Stomach (tissue), 8 donors: ENCODE measurements at regions not wholly inside any gene's neighbourhood (a gene's known extent, or its start where the extent isn't known, plus 50 kb on each side); places are given as distances from the start of the nearest gene placed in this dataset.

Experiments
- DNase-seq, 2 donors: peaks; one replicate each; pipeline versions ENCODE4 v3.0.0 to v3.0.0-alpha.2; 2013 to 2019
- H3K27ac ChIP-seq, 5 donors: fragments of 200-600 bp in 4 of 5; sonication (generic) in 4 of 5; one replicate each; pipeline ENCODE4 v1.5.1; 2013 to 2019; ENCODE audit warnings: mild to moderate bottlenecking in 1 of 5, moderate library complexity in 1 of 5
- H3K27me3 ChIP-seq, 3 donors: fragments of 200-600 bp; sonication (generic); one replicate each; pipeline ENCODE4 v1.5.1; 2017 to 2019; ENCODE audit warnings: mixed run types in 1 of 3
- H3K36me3 ChIP-seq, 4 donors: fragments of 200-600 bp; sonication (generic); 1 replicate in 3 of 4; 2 replicates in 1 of 4; pipeline ENCODE4 v1.5.1; 2016 to 2019
- H3K4me1 ChIP-seq, 4 donors: fragments of 200-600 bp; sonication (generic); one replicate each; pipeline ENCODE4 v1.5.1; 2016 to 2019
- H3K4me3 ChIP-seq, 4 donors: fragments of 200-600 bp; sonication (generic) in 3 of 4; one replicate each; pipeline ENCODE4 v1.5.1; 2016 to 2019; ENCODE audit warnings: mild to moderate bottlenecking in 1 of 4
- H3K9me3 ChIP-seq, 4 donors: fragments of 200-600 bp; sonication (generic); one replicate each; pipeline ENCODE4 v1.5.1; 2016 to 2019
- EP300 ChIP-seq: sonication (generic); formaldehyde crosslinking; IDR thresholded peaks from one replicate; pipeline ENCODE4 v1.6.1; 2017; ENCODE audit warnings: antibody characterized with exemption
- POLR2A ChIP-seq, 4 donors: fragments of 450-650 bp; IDR thresholded peaks; one replicate each; pipeline ENCODE4 v1.6.1; 2016; ENCODE audit warnings: antibody characterized with exemption in 4 of 4, control low read depth in 2 of 4, mild to moderate bottlenecking in 1 of 4, moderate library complexity in 1 of 4
- POLR2AphosphoS5 ChIP-seq, 3 donors: sonication (generic); formaldehyde crosslinking; IDR thresholded peaks; one replicate each; pipeline ENCODE4 v1.6.1; 2016; ENCODE audit warnings: antibody characterized with exemption in 3 of 3
- WGBS, 5 donors: extraction: QIAGEN DNeasy Blood & Tissue Kit in 3 of 5; methylation state at CpG; one replicate each; pipeline versions ENCODE4 v1.1.5 to v1.1.7; 2013 to 2018; 5-methylcytosine and 5-hydroxymethylcytosine counted together
- intact Hi-C: fragments of 100-400 bp; cut with DNase I; formaldehyde crosslinking; loops from one replicate; pipeline ENCODE4 v1.15.1; 2023; ENCODE audit warnings: low total_unique reads
- TF ChIP-seq, protein P1 (sequence below), 7 experiments: fragments of 450-650 bp in 4 of 7; fragments of 200-600 bp in 3 of 7; sonication (generic) in 3 of 7; IDR thresholded peaks; one replicate each; pipeline ENCODE4 v1.5.1; 2016 to 2019; ENCODE audit warnings: antibody characterized with exemption in 7 of 7, control low read depth in 2 of 7, mild to moderate bottlenecking in 1 of 7
- donor health status: healthy with polysubstance abuse.
- donor health status: Bipolar disorder and iron deficiency.
- donor health status: healthy.

GRCh38 chr7:26054386-26054785 lies 97.6 kb upstream of the NFE2L3 start:
- TF ChIP-seq, protein P1, sequence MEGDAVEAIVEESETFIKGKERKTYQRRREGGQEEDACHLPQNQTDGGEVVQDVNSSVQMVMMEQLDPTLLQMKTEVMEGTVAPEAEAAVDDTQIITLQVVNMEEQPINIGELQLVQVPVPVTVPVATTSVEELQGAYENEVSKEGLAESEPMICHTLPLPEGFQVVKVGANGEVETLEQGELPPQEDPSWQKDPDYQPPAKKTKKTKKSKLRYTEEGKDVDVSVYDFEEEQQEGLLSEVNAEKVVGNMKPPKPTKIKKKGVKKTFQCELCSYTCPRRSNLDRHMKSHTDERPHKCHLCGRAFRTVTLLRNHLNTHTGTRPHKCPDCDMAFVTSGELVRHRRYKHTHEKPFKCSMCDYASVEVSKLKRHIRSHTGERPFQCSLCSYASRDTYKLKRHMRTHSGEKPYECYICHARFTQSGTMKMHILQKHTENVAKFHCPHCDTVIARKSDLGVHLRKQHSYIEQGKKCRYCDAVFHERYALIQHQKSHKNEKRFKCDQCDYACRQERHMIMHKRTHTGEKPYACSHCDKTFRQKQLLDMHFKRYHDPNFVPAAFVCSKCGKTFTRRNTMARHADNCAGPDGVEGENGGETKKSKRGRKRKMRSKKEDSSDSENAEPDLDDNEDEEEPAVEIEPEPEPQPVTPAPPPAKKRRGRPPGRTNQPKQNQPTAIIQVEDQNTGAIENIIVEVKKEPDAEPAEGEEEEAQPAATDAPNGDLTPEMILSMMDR (IDR thresholded peaks at IDR 0.05), result no peak
- no peak for TF ChIP-seq POLR2A (IDR thresholded peaks at IDR 0.05)
- no peak for TF ChIP-seq EP300
- no peak for TF ChIP-seq POLR2AphosphoS5 (IDR thresholded peaks at IDR 0.05)
- DNase-seq, result no peak
- Histone ChIP-seq H3K27me3 (no peaks in the 10 kb centered on the region), H3K4me3 (no peak overlapping the region), H3K27ac (no peak overlapping the region), H3K4me1 (no peaks in the 10 kb centered on the region), H3K36me3 (no peaks in the 10 kb centered on the region), H3K9me3 (peaks cover 0 to 11% (median 3%) of the 10 kb centered on the region in 4 donors)
- intact Hi-C loops, result loop anchor here (10.0 kb wide), 1 partner anchor 150 kb away; no protein-coding TSS in a partner anchor
- WGBS, 5 donors, result 80 to 90% (median 85%) methylated on average over 3 of the region's 3 CpGs

GRCh38 chr7:26055241-26055640 lies 96.8 kb upstream of the NFE2L3 start:
- H3K4me1 ChIP-seq, result no peaks in the 10 kb centered on the region
- no peaks in the 10 kb centered on the region for H3K36me3 ChIP-seq
- no peak for DNase-seq
- intact Hi-C loops, result loop anchor here (10.0 kb wide), 1 partner anchor 150 kb away; no protein-coding TSS in a partner anchor
- no peaks in the 10 kb centered on the region for H3K27me3 ChIP-seq
- H3K9me3 ChIP-seq, result peaks cover 0 to 11% (median 3%) of the 10 kb centered on the region in 4 donors
- WGBS, 5 donors, result 72 to 88% (median 85%) methylated on average over 3 of the region's 3 CpGs
- H3K27ac ChIP-seq, result no peak overlapping the region
- TF ChIP-seq, protein P1 (IDR thresholded peaks at IDR 0.05), result no peak
- TF ChIP-seq EP300, result no peak
- TF ChIP-seq POLR2AphosphoS5 (IDR thresholded peaks at IDR 0.05), result no peak
- TF ChIP-seq POLR2A (IDR thresholded peaks at IDR 0.05), result no peak
- no peak overlapping the region for H3K4me3 ChIP-seq

DNA sequence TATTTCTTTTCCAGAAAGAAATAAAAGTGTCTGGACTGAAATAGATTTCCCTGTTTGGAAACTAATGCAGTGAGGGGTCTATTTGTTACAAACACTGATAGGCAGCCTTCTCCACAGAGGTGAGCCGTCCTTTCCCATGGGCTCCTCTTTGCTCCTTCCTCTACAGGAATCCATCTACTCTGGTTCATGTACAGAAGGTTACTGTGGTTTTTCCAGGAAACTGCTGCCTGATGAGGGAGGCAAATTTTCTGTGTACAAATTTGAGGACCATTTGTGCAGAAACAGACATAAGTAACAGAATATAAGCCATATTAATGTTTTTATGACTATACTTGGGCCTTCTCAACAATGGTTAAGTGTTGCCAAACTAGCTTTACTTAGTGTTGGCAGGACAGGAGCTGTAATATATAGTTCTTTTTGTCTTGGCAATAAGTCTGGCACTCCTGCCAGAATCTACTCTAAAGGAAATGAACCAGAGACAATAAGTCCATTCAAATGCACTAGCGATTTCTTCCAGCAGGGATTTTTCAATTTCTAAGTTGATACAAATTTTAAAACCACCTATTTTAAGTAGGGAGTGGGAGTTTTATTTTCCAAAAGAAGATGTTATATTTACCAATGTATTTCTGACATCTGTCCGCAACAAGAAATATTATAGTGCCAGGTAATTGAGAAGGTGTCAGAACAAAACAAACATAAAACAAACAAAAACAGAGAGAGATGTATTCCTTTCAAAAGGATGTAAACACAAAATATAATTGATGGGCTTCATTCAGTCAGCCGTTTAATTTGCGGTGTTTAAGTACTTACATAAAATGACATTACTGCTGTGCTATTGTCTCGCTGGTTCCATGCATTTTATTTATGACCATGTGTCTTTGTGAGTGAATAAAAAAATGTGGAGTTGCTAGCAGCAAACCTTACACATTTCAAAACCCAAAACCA lies 91.0 kb upstream of the NFE2L3 start:
- no peak overlapping the region for H3K4me3 ChIP-seq
- no peaks in the 10 kb centered on the region for H3K36me3 ChIP-seq
- DNase-seq, result peak in 1 of 2 donors; percentile 44
- H3K27me3 ChIP-seq, result peaks cover 0 to 11% (median 0%) of the 10 kb centered on the region in 3 donors
- peaks cover 4 to 17% (median 11%) of the 10 kb centered on the region in 4 donors for H3K4me1 ChIP-seq
- no peaks in the 10 kb centered on the region for H3K9me3 ChIP-seq
- intact Hi-C loops, result no loop called here
- TF ChIP-seq, protein P1 (IDR thresholded peaks at IDR 0.05), result peak in 1 of 7 experiments; percentile 10
- no peak for TF ChIP-seq POLR2A (IDR thresholded peaks at IDR 0.05)
- H3K27ac ChIP-seq, result peak overlapping the region in 4 of 5 donors; percentile 6 to 67 (median 29)
- WGBS, 5 donors, result 26 to 37% (median 31%) methylated on average over 6 of the region's 6 CpGs

GRCh38 chr7:26061678-26062603 lies 90.1 kb upstream of the NFE2L3 start:
- H3K9me3 ChIP-seq, result no peaks in the 10 kb centered on the region
- WGBS, 5 donors, result 64 to 65% (median 64%) methylated on average over 20 of the region's 20 CpGs
- peak overlapping the region in 2 of 5 donors; percentile 22 to 67 for H3K27ac ChIP-seq
- peak; percentile 85 to 88 for DNase-seq
- H3K4me1 ChIP-seq, result peaks cover 4 to 17% (median 11%) of the 10 kb centered on the region in 4 donors
- TF ChIP-seq, protein P1 (IDR thresholded peaks at IDR 0.05), result peak in 5 of 7 experiments; percentile 39 to 87 (median 78)
- no peak for TF ChIP-seq POLR2AphosphoS5 (IDR thresholded peaks at IDR 0.05)
- H3K27me3 ChIP-seq, result peaks cover 0 to 12% (median 0%) of the 10 kb centered on the region in 3 donors
- no peaks in the 10 kb centered on the region for H3K36me3 ChIP-seq
- H3K4me3 ChIP-seq, result no peak overlapping the region
- intact Hi-C loops, result no loop called here
